GM12892 (cell line): ENCODE measurements at regions not wholly inside any gene's neighbourhood (a gene's known extent, or its start where the extent isn't known, plus 50 kb on each side); places are given as distances from the start of the nearest gene placed in this dataset.

Experiments
- POLR2A ChIP-seq: IDR thresholded peaks from 2 replicates; pipeline ENCODE4 v1.6.1; 2011; ENCODE audit warnings: low read depth, low read length, control low read depth
- POLR2AphosphoS5 ChIP-seq: IDR thresholded peaks from 2 replicates; pipeline ENCODE4 v1.6.1; 2011; ENCODE audit warnings: low read depth, low read length, control low read depth
- TAF1 ChIP-seq: IDR thresholded peaks from 2 replicates; pipeline ENCODE4 v1.6.1; 2011; ENCODE audit warnings: low read depth, mild to moderate bottlenecking, control low read depth, low read length, borderline replicate concordance

DNA sequence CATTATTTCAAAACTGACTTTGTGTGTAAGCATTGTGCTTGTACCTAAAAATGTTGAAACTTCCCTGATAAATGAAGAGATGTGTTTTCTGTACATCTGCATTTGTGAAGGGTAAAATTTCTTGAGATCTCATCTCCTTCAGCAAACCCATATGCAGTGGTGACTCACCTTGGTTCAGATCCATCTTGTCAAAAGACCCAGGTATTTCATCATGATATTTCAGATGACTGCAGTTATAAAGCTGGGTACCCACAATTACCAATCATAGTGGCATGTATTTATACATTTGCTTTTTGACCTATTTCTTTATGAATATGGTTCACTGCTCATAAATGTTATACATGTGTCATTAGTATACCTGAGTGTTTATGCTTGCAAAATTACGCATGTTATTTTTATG is 1213.6 kb downstream of the GALC start:
- no peak for TF ChIP-seq POLR2A
- no peak for TF ChIP-seq TAF1
- TF ChIP-seq POLR2AphosphoS5 = no peak
